Right ventricle myocardium superior (tissue), 1 donor: ENCODE measurements at regions not wholly inside any gene's neighbourhood (a gene's known extent, or its start where the extent isn't known, plus 50 kb on each side); places are given as distances from the start of the nearest gene placed in this dataset.

Source experiments
- ATAC-seq: fragments of 200-7000 bp; cut with Tn5 transposase; one replicate; pipeline ENCODE4 v1.9.1; 2020; ENCODE audit warnings: mild to moderate bottlenecking; ENCODE audit not compliant: poor library complexity
- DNase-seq: peaks from one replicate; pipeline ENCODE4 v3.0.0-alpha.2; 2020
- intact Hi-C: fragments of 100-400 bp; cut with DNase I; formaldehyde crosslinking; loops from one replicate; pipeline ENCODE4 v1.11.2; 2022
- donor health status: DM: no; HTN: yes; CAD: no; lungs with severe emphysema.

DNA sequence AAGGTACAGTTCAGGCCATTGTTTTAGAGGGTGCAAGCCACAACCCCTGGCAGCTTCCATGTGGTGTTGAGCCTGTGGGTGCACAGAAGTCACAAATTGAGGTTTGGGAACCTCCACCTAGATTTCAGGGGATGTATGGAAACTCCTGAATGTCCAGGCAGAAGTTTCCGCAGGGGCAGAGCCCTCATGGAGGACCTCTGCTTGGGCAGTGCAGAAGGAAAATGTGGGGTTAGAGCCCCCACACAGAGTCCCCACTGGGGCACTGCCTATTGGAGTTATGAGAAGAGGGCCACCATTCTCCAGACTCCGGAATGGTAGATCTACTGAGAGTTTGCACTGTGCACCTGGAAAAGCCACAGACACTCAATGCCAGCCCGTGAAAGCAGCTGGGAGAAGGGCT is 242.0 kb upstream of the ACTRT1 start:
- ATAC-seq (no peak), DNase-seq (no peak)

DNA sequence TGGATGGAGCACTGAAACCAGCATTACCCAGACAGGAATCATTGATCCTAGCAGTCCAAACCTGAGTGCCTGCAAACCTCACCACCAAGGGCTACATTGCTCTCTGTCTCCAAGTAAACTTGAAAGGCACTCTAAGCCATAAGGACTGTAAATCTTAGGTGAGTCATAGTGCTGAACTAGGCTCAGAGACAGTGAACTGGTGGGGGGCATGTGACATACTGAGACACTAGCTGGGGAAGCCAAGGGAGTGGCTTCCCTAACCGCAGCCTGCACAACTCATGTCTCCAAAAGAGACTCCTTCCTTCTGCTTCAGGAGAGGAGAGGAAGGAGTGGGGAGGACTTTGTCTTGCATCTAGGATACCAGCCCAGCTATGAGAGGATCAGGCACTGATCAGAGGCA is 235.5 kb upstream of the ACTRT1 start:
- ATAC-seq (no peak), DNase-seq (no peak)
- intact Hi-C loops, result no loop called here

More for the DNA sequence above, 242.0 kb upstream of the ACTRT1 start:
- intact Hi-C loops, result no loop called here

DNA sequence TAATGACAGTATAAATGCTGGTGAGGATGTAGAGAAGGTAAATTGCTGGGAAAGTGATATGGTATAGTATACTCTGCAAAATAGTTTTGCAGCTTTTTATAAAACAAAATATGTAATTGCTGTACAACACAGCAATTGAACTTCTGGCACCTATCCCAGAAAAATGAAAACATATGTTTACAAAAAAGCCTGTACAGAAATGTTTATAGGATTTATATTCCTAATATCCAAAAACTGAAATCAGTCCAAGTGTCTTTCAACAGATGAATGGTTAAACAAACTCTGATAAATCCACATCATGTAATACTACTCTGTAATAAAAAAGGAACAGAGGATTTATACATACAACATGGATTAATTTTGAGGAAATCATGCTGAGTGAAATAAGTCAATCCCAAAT is 198.4 kb upstream of the ACTRT1 start:
- DNase-seq (no peak), ATAC-seq (no peak)
- intact Hi-C loops, result no loop called here

DNA sequence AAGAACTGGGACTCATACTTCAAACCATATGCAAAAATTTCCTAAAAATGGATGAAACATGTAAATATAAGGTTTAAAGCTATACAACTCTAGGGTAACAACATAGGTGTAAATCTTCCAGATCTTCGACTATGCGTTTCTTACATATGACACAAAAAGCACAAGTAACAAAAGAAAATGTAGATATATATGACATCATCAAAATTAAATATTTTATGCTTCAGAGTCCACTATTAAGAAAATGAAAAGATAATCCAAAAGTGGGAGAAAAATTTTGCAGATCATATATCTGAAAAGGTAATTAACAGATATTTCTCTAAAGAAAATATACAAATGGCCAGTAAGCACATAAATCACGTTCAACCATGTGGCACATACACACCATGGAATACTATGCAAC is 164.2 kb upstream of the ACTRT1 start:
- DNase-seq (no peak), ATAC-seq (no peak)
- intact Hi-C loops, result no loop called here

DNA sequence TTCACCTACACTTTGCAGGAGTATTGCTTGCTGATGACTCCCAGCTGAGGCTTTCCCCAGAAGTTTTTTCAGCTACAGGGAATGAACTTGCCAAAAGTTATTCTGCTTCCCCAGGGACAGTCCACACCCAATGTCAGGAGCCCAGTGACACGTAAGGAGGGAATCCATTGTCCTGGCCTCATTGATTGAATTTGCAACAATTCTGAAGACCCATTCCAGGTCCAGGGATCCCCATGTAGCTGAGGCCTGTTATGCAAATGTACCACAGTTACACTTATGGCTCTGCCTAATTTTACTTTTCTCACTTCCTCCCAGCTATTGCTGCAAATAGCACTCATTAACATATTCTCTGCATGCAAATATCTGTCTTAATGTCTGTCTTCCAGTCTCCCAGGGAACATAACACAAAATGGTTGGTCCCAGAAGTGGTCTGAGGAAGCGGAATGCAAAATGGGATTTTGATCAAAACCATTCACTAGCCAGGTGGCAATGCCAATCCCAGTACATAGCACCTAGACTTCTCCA is 113.7 kb upstream of the ACTRT1 start:
- no peak for ATAC-seq
- no peak for DNase-seq
- intact Hi-C loops, result no loop called here

DNA sequence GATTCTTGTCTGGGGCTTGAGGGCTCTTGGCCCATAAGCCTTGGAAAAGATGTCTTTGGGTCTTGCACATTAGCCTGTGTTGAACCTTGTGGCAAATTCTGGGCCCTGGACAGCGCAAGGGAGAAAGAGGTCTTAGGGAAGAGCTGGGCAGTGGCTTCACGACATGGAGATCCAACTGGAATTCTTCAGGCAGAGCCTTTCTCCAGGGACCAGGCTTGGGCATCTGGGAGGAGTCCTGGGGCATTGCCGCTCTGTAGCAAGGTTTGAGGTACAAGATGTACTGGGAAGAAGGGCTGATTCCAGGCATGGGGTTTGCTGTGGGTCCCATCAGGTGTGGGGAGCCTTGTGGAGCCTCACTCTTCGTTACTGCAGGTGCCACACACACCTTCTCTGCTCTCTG is 104.0 kb upstream of the ACTRT1 start:
- ATAC-seq (no peak), DNase-seq (no peak)
- intact Hi-C loops, result no loop called here

DNA sequence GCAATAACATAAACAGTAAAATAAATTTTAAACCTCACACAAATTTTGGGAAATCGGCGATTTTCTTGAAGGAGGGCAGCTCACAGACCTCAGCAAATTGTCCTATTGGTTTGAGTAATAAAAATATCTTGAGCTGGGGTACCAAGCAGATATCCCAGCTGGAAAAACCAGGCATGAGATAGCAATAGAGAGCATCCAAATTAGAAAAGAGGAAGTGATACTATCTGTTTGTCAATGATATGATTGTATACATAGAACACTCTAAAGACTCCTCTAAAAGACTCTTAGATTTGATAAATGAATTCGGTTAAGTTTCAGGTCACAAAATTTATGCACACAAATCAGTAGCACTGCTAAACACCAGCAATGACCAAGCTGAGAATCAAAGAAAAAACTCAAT is 90.5 kb upstream of the ACTRT1 start:
- intact Hi-C loops, result no loop called here
- ATAC-seq, result no peak
- no peak for DNase-seq

DNA sequence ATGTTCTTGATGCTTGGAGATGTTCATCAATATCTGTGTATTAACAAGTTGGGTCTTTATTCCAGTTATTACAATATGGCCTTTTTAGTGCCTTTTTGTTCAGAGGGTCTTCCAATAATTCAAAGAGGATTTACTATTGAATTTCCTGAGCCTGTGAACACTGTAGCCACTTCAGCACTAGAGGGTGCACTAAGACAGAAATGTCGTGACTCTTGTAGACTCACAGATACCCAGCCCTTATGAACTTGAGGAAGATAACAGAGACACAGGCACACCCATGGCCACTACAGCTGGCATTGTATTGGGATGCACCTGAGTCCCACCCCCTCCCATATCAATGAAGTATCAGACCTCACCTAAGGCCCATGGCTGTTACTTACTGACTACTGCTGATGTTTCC is 54.4 kb upstream of the ACTRT1 start:
- ATAC-seq (no peak), DNase-seq (no peak)
- intact Hi-C loops, result no loop called here

DNA sequence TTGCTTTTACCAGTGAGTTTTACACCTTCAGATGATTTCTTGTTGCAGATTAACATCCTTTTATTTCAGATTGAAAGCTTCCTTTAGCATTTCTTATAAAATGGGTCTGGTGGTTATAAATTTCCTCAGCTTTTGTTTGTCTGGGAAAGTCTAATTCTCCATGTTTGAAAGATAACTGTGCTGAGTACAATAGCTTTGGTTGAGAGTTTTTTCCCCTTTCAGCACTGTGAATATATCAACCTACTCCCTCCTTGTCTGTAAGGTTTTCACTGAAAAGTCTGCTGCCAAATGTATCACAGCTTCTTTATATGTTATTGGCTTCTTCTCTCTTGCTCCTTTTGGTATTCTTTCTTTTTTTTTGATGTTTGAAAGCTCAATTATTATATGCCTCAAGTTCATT is 53.5 kb upstream of the ACTRT1 start:
- DNase-seq, result no peak
- no peak for ATAC-seq
- intact Hi-C loops, result no loop called here
